ENCODE measurements at regions not wholly inside any gene's neighbourhood (a gene's known extent, or its start where the extent isn't known, plus 50 kb on each side); places are given as distances from the start of the nearest gene placed in this dataset.

GRCh38 chr3:81916890-81917289 is 155.4 kb upstream of the GBE1 start:
- TF ChIP-seq CTCF (IDR thresholded peaks at IDR 0.05 in 4 of 5, conservative IDR thresholded peaks at IDR 0.05 in 1 of 5) (no peak), POLR2A (IDR thresholded peaks at IDR 0.05) (no peak)
